ENCODE measurements at regions not wholly inside any gene's neighbourhood (a gene's known extent, or its start where the extent isn't known, plus 50 kb on each side); places are given as distances from the start of the nearest gene placed in this dataset.
"Not testable (repeated sequence)": the region's sequence is repeated elsewhere in the genome, so short reads cannot be mapped to it uniquely, and the experiment has no call there.

DNA sequence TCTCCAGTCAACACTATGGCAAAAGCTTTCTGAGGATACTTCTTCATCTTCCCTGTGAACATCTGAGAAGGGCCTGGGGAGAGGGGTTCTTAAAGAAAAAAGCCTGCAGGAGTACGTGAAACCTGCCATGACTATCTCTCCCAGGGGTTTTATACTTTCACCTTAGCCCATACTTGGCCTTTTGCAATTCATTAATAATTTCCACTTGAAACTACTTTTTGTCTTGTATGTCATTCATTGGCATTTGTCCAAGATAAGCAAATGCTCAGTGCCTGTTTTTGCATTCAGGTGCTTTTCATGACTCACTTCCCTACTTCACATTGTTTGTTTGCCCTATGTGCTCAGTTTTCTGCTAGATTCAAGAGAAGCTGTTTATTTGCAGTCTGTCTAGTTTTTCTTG, 580.3 kb upstream of the GJE1 start:
- peak; percentile 54 for DNase-seq

DNA sequence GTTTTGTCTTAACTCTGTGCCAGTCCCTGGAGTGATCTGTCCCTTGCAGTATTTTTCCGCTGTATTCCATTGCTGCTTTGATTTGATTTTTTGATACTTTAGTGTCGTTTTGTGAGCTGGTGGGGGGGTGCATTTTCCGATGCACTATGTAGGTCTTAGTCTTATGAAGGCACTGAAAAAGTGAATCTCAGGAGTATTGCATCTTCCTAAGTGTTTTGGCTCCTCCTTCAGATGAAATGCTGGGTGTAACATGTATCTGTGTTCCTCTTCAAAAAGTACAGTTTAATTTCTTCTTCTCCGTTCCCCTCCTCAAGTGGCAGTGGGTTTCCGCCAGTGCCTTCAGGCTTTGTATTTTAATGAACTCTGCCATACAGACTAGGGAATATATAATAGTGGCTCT, 580.7 kb upstream of the GJE1 start:
- DNase-seq, result peak; percentile 15

DNA sequence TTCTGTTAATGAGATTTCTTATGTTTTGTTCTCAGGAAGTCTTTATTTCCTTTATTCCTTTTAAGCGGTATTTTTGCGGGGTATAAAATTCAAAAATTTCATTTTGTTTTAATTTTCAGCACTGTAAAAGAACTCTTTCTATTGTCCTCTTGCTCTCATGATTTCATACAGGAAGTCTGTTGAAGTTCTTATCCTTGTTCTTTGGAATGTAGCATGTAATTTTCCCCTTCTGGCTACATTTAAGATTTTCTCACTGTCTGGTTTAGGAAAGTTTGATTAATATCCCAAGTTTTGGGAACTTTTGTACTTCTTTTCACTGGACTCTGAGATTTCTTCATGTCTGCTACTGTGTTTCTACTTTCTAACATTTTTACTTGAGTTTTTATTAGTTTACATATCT, 581.4 kb upstream of the GJE1 start:
- no peak for DNase-seq

- DNase-seq, result no peak
These were observed 582.3 kb upstream of the GJE1 start for GRCh38 chr6:141550471-141550870.

GRCh38 chr6:141548966-141549365, 583.8 kb upstream of the GJE1 start:
- DNase-seq, result no peak

- no peak for DNase-seq
These were observed 591.0 kb upstream of the GJE1 start for GRCh38 chr6:141541581-141542324.

- DNase-seq, result no peak
These were observed 592.5 kb upstream of the GJE1 start for GRCh38 chr6:141540207-141540606.

GRCh38 chr6:141539617-141540016, 593.1 kb upstream of the GJE1 start:
- DNase-seq, result no peak

DNA sequence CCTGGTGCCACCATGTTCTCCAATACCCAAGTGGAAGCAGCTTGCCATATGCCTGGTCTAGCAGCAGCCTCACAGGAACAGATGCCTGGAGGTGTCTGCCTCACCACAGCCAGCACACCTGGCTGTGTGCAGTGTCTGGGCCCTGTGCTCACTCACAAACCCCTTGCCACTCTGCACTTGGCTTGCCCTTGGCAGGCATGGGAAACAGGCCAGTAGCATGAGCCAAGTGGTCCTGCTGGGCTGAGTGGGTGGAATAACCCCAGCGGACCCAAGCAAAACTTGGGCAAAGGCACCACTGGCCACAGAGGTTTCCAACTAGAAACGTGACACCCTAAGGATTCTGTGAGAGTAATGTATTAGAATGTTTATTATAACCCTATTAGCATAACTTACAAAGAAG, 600.5 kb upstream of the GJE1 start:
- no peak for DNase-seq

DNA sequence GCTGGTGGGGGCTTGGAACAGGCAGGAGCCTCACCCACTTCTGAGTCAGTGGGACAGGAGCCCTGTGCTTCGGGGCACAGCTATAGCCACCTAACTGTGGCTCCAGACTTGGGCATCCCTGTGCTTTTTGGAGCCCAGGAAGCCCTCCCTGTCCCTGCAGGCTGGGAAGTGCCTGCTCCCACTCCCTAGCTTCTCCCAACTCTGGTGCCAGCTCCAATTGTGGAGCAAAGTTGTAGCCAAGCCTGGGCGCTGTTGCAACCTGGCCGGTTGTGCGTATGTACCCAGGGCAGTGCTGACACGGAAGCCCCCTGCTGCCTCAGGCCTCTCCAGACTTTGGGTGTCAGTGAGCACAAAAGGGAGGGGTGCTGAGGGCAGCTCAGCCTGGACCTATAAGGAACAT, 601.7 kb upstream of the GJE1 start:
- no peak for DNase-seq

DNA sequence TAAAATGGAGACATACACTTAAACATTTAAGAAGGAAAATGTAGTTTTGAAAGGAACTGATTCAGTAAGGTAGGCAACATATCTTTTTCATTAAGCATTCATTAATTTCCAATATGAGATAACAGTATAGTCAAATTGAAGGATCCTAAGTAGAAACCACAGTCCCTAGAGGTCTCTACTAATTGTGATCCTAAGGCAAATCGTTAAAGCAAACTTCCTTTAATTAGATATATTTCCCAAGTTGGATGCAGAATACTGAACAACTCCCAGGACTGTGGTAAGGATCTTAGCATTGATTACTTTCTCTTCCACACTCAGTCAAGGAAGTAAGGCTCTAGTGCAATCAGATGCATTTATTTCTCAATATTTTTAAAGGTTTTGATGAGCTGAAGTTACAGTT, 604.1 kb upstream of the GJE1 start:
- no peak for DNase-seq

DNA sequence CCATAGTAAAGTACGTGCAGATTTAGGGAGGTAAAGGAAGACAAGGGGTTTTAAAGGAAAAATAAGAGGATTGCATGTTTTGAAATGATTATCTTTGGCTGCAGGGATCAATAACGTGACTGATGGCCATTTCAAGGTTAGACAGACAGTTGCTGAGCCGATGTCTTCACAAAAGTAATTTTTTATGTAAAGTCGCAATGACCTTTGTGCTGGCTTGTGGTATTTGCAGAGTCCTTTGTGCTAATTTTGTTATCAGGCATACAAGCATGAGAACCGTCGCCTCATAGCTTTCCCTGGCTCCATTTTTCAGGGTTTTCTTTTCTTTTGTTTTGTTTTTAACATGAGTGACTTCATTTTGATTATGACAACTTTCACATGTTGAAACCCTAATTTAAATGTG, 605.7 kb upstream of the GJE1 start:
- no peak for DNase-seq

- DNase-seq, result no peak
These were observed 611.3 kb upstream of the GJE1 start for GRCh38 chr6:141521440-141521839.

GRCh38 chr6:141513830-141514229, 618.9 kb upstream of the GJE1 start:
- DNase-seq, result no peak

GRCh38 chr6:141510803-141511202, 621.9 kb upstream of the GJE1 start:
- no peak for DNase-seq

DNA sequence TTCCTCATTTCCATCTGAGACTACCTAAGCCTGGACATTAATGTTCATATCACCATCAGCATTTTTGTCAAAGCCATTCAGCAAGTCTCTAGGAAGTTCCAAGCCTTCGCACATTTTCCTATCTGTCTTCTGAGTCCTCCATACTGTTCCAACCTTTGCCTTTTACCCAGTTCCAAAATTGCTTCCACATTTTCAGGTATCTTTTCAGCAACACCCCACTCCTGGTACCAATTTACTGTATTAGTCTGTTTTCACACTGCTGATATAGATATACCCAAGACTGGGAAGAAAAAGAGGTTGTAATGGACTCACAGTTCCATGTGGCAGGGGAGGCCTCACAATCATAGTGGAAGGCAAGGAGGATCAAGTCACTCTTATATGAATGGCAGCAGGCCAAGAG, 626.7 kb upstream of the GJE1 start:
- not testable (repeated sequence) for DNase-seq

DNA sequence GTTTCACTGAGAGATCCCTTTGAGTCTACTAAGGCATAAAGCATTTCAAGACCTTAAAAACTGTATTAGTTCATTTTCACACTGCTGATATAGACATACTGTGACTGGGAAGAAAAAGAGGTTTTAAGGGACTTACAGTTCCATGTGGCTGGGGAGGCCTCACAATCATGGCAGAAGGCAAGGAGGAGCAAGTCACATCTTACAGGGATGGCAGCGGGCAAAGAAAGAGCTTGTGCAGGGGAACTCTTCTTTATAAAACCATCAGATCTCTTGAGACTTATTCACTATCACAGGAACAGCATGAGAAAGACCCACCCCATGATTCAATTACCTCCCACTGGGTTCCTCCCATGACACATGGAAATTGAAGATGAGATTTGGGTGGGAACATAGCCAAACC, 628.4 kb upstream of the GJE1 start:
- not testable (repeated sequence) for DNase-seq

GRCh38 chr6:141501616-141502015, 631.1 kb upstream of the GJE1 start:
- DNase-seq, result no peak

GRCh38 chr6:141498977-141499376, 633.7 kb upstream of the GJE1 start:
- no peak for DNase-seq

- DNase-seq, result no peak
These were observed 640.0 kb upstream of the GJE1 start for GRCh38 chr6:141492521-141493284.

DNA sequence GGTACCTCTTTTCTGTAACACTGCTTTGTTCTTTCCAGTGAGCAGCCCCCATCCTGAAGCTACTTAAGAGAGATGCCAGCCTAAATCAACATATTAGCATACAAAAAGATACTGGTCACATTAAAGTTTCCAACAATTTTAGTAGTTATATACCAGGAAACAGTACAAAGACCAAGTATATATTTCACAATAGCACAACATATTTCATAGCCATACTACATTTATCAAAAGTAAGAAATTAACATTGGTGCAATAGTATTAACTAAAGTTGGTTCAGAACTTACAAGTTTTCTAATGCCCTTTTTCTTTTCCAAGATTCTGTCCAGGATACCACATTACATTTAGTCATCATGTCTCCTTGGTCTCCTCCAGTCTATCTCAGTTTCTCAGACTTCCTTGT, 641.0 kb upstream of the GJE1 start:
- no peak for DNase-seq

- DNase-seq, result no peak
These were observed 641.7 kb upstream of the GJE1 start for GRCh38 chr6:141490982-141491381.

GRCh38 chr6:141488488-141488887, 644.2 kb upstream of the GJE1 start:
- DNase-seq, result peak; percentile 7

- no peak for DNase-seq
These were observed 645.8 kb upstream of the GJE1 start for GRCh38 chr6:141486942-141487341.

GRCh38 chr6:141484711-141485110, 648.0 kb upstream of the GJE1 start:
- no peak for DNase-seq

Data from NCI-H510A (cell line).